OCI-LY7 (cell line): ENCODE measurements at regions not wholly inside any gene's neighbourhood (a gene's known extent, or its start where the extent isn't known, plus 50 kb on each side); places are given as distances from the start of the nearest gene placed in this dataset.

Experiments
- BruUV-seq: library from RNA; stranded (reverse); fragments of 400-500 nt; replicated peaks from 2 replicates; lab custom pipeline; 2021; lab: Mats Ljungman, UMichigan
- CTCF ChIA-PET: fragments of 300-600 bp; sonication (Branson Sonifier 250); formaldehyde crosslinking; loops from one replicate; lab custom pipeline; 2022; ENCODE audit warnings: antibody characterized with exemption; ENCODE audit not compliant: unreplicated experiment; lab: Charles Lee
- POLR2A ChIA-PET: fragments of 300-600 bp; sonication (Branson Sonifier 250); formaldehyde crosslinking; loops from one replicate; lab custom pipeline; 2022; ENCODE audit warnings: antibody characterized with exemption; lab: Charles Lee
- DNase-seq: peaks from one replicate; pipeline ENCODE4 v3.0.0-alpha.2; 2015; ENCODE audit warnings: low spot score
- H2AFZ ChIP-seq: fragments of 200-600 bp; sonication (generic), shearing (Covaris generic); 2 replicates; pipeline ENCODE4 v1.6.1; 2014; ENCODE audit warnings: mild to moderate bottlenecking, antibody characterized with exemption, low read length, moderate library complexity
- H3K27ac ChIP-seq: fragments of 200-600 bp; sonication (generic); 2 replicates; pipeline ENCODE4 v1.5.1; 2014; ENCODE audit warnings: mixed run types, low read depth, mild to moderate bottlenecking, moderate library complexity, low read length, inconsistent platforms; ENCODE audit not compliant: poor library complexity, severe bottlenecking
- H3K36me3 ChIP-seq: fragments of 200-600 bp; sonication (generic); 2 replicates; pipeline ENCODE4 v1.6.1; 2014; ENCODE audit warnings: mild to moderate bottlenecking, antibody characterized with exemption, low read length, moderate library complexity, mixed read lengths; ENCODE audit not compliant: insufficient read depth
- H3K4me1 ChIP-seq: fragments of 200-600 bp; sonication (generic); 2 replicates; pipeline ENCODE4 v1.5.1; 2014; ENCODE audit warnings: mild to moderate bottlenecking, low read length; ENCODE audit not compliant: insufficient read depth, poor library complexity, severe bottlenecking
- H3K4me2 ChIP-seq: fragments of 200-600 bp; sonication (generic); 2 replicates; pipeline ENCODE4 v1.6.1; 2014; ENCODE audit warnings: mild to moderate bottlenecking, low read length
- H3K4me3 ChIP-seq: fragments of 200-600 bp; sonication (generic); 2 replicates; pipeline ENCODE4 v1.5.1; 2014; ENCODE audit warnings: mild to moderate bottlenecking, low read depth, low read length; ENCODE audit not compliant: poor library complexity, severe bottlenecking
- H3K79me2 ChIP-seq: fragments of 200-600 bp; sonication (generic); 2 replicates; pipeline ENCODE4 v1.6.1; 2016; ENCODE audit warnings: low read depth, mild to moderate bottlenecking, low read length, moderate library complexity, mixed read lengths; ENCODE audit not compliant: insufficient read depth
- H3K9me2 ChIP-seq: fragments of 200-600 bp; sonication (generic); 2 replicates; pipeline ENCODE4 v1.6.1; 2016; ENCODE audit warnings: mild to moderate bottlenecking, low read length, mixed read lengths; ENCODE audit not compliant: insufficient read depth
- H3K9me3 ChIP-seq: fragments of 200-600 bp; sonication (generic); 2 replicates; pipeline ENCODE4 v1.6.1; 2014; ENCODE audit warnings: mild to moderate bottlenecking, mixed run types, low read length, mixed read lengths
- H4K20me1 ChIP-seq: fragments of 200-600 bp; sonication (generic); 2 replicates; pipeline ENCODE4 v1.6.1; 2014; ENCODE audit warnings: mild to moderate bottlenecking, antibody characterized with exemption, low read length, moderate library complexity, mixed read lengths; ENCODE audit not compliant: insufficient read depth
- EZH2phosphoT487 ChIP-seq: fragments of 200-600 bp; sonication (generic); IDR thresholded peaks from 2 replicates; pipeline ENCODE4 v1.6.1; 2018; ENCODE audit warnings: low read depth, borderline replicate concordance, mild to moderate bottlenecking, mixed run types, antibody characterized with exemption, low read length, moderate library complexity, mixed read lengths
- intact Hi-C: fragments of 100-400 bp; cut with micrococcal nuclease; formaldehyde crosslinking; loops from one replicate; pipeline ENCODE4 v1.10.0; 2022; ENCODE audit not compliant: unreplicated experiment
- TF ChIP-seq, protein P1 (sequence below): fragments of 200-600 bp; sonication (generic); conservative IDR thresholded peaks from 2 replicates; pipeline ENCODE4 v1.5.1; 2014; ENCODE audit warnings: mild to moderate bottlenecking, antibody characterized with exemption, low read length, moderate library complexity, mixed read lengths

DNA sequence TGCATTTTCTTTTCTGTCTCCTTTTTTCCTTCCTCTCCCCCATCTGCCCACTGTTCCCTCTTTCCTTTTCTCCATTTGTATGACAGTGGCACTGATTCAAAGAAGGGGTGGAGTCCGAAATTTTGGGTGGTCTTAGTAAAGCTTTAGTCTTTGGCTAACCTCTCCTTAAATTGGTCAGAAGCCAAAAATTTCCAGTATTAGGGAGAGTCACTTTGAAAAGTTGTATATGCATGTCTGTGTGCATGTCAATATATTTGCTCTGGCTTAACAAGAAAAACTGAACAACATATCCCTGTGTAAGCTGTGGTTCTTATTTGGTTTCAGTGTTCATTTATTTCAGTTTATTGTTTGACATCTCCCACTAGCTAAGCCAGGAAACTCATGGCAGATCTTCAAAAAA is 314.8 kb upstream of the CXADR start:
- no peaks in the 10 kb centered on the region for H3K9me2 ChIP-seq
- no peaks in the 10 kb centered on the region for H3K36me3 ChIP-seq
- H3K4me2 ChIP-seq, result no peak overlapping the region
- intact Hi-C loops, result no loop called here
- no peak for DNase-seq
- ChIA-PET POLR2A (no interaction called here), CTCF (no interaction called here)
- no peak overlapping the region for H3K27ac ChIP-seq
- H4K20me1 ChIP-seq, result no peaks in the 10 kb centered on the region
- H3K4me3 ChIP-seq, result no peak overlapping the region
- H3K9me3 ChIP-seq, result no peaks in the 10 kb centered on the region
- no peak overlapping the region for H2AFZ ChIP-seq
- no peak for TF ChIP-seq EZH2phosphoT487
- TF ChIP-seq, protein P1, sequence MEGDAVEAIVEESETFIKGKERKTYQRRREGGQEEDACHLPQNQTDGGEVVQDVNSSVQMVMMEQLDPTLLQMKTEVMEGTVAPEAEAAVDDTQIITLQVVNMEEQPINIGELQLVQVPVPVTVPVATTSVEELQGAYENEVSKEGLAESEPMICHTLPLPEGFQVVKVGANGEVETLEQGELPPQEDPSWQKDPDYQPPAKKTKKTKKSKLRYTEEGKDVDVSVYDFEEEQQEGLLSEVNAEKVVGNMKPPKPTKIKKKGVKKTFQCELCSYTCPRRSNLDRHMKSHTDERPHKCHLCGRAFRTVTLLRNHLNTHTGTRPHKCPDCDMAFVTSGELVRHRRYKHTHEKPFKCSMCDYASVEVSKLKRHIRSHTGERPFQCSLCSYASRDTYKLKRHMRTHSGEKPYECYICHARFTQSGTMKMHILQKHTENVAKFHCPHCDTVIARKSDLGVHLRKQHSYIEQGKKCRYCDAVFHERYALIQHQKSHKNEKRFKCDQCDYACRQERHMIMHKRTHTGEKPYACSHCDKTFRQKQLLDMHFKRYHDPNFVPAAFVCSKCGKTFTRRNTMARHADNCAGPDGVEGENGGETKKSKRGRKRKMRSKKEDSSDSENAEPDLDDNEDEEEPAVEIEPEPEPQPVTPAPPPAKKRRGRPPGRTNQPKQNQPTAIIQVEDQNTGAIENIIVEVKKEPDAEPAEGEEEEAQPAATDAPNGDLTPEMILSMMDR, result no peak
- H3K79me2 ChIP-seq, result no peaks in the 10 kb centered on the region
- H3K4me1 ChIP-seq, result no peaks in the 10 kb centered on the region
- no TSS peak for BruUV-seq

DNA sequence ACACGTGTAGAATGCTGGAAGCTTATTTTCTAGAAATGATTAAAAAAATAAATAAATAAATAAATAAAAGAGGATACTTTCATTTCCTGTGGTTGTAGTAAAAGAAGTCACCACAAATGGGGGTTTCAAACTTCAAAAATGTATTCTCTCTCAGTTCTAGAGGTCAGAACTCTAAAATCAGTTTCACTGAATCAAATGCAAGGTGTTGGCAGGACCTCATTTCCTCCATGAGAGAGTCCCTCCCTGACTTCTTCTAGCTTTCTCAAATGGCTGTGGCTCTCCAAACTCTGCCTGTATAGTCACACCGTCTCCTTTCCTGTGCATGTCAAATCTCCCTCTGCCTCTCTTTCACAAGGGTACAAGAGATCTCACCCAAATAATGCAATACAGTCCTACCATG is 312.6 kb upstream of the CXADR start:
- TF ChIP-seq EZH2phosphoT487, result no peak
- TF ChIP-seq, protein P1, result no peak
- H3K4me1 ChIP-seq, result no peaks in the 10 kb centered on the region
- no peak overlapping the region for H2AFZ ChIP-seq
- H3K36me3 ChIP-seq, result no peaks in the 10 kb centered on the region
- H3K9me2 ChIP-seq, result no peaks in the 10 kb centered on the region
- no peak overlapping the region for H3K27ac ChIP-seq
- H3K79me2 ChIP-seq, result no peaks in the 10 kb centered on the region
- BruUV-seq, result no TSS peak
- no peaks in the 10 kb centered on the region for H3K9me3 ChIP-seq
- DNase-seq, result no peak
- CTCF ChIA-PET, result no interaction called here
- no peaks in the 10 kb centered on the region for H4K20me1 ChIP-seq
- POLR2A ChIA-PET, result interaction anchor here (0.5 to 1.1 kb wide), 2 partner anchors 144 to 466 kb away, joined by 3 read pairs; no protein-coding TSS in a partner anchor
- no peak overlapping the region for H3K4me2 ChIP-seq
- H3K4me3 ChIP-seq, result no peak overlapping the region
- intact Hi-C loops, result no loop called here

DNA sequence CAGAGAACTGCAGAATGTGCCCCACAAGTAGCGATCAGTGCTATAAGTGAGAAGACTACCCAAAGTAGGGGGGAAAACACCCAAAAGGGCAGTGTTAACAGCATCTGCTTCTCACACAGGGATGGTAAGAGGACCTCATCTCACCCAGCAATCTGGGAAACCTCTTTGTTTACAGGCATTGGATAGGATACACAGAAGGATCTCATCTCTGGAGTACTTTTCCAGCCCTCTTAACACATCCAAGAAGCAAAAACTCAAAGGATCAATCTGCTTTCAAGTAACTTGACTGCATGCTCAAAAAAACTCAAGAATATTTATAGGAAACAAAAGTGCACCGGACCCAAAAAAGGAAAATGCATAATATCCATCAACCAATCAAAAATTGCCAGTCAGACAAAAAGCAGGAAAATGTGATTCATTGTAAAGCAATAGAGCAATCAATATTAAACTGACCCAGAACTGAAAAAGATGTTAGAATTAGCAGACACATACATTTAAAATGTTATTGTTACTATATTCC is 311.0 kb upstream of the CXADR start:
- no peak overlapping the region for H2AFZ ChIP-seq
- intact Hi-C loops, result no loop called here
- H3K4me1 ChIP-seq, result no peaks in the 10 kb centered on the region
- no TSS peak for BruUV-seq
- H3K9me3 ChIP-seq, result no peaks in the 10 kb centered on the region
- DNase-seq, result no peak
- no peak overlapping the region for H3K4me3 ChIP-seq
- no peaks in the 10 kb centered on the region for H4K20me1 ChIP-seq
- H3K27ac ChIP-seq, result no peak overlapping the region
- no peak overlapping the region for H3K4me2 ChIP-seq
- no peaks in the 10 kb centered on the region for H3K9me2 ChIP-seq
- no peaks in the 10 kb centered on the region for H3K79me2 ChIP-seq
- ChIA-PET POLR2A (no interaction called here), CTCF (no interaction called here)
- no peaks in the 10 kb centered on the region for H3K36me3 ChIP-seq
- no peak for TF ChIP-seq EZH2phosphoT487
- TF ChIP-seq, protein P1, result no peak
